Trophoblast cell (in vitro differentiated cells and primary cell): ENCODE measurements at regions not wholly inside any gene's neighbourhood (a gene's known extent, or its start where the extent isn't known, plus 50 kb on each side); places are given as distances from the start of the nearest gene placed in this dataset.

Source experiments
- DNase-seq, 2 donors: peaks; one replicate each; pipeline ENCODE4 v3.0.0-alpha.2; 2016
- H2AFZ ChIP-seq: 2 replicates; pipeline ENCODE4 v1.6.1; 2013; ENCODE audit warnings: low read length, moderate library complexity, mild to moderate bottlenecking; ENCODE audit not compliant: insufficient read depth, poor library complexity
- H2AK5ac ChIP-seq: 2 replicates; pipeline ENCODE4 v1.6.1; 2013; ENCODE audit warnings: mild to moderate bottlenecking, low read length
- H2BK120ac ChIP-seq: 2 replicates; pipeline ENCODE4 v1.6.1; 2013; ENCODE audit warnings: low read length, mild to moderate bottlenecking, moderate library complexity; ENCODE audit not compliant: insufficient read depth, poor library complexity
- H2BK12ac ChIP-seq: 2 replicates; pipeline ENCODE4 v1.6.1; 2013; ENCODE audit warnings: mild to moderate bottlenecking, low read length, moderate library complexity
- H2BK5ac ChIP-seq: 2 replicates; pipeline ENCODE4 v1.6.1; 2013; ENCODE audit warnings: low read length, low read depth, moderate library complexity, mild to moderate bottlenecking; ENCODE audit not compliant: poor library complexity
- H3K14ac ChIP-seq: 2 replicates; pipeline ENCODE4 v1.6.1; 2013; ENCODE audit warnings: mild to moderate bottlenecking, low read length
- H3K18ac ChIP-seq: 2 replicates; pipeline ENCODE4 v1.6.1; 2013; ENCODE audit warnings: mild to moderate bottlenecking, low read length
- H3K23ac ChIP-seq: 2 replicates; pipeline ENCODE4 v1.6.1; 2013; ENCODE audit warnings: low read length
- H3K27ac ChIP-seq: 2 replicates; pipeline ENCODE4 v1.5.1; 2013; ENCODE audit warnings: low read depth, mild to moderate bottlenecking, inconsistent platforms, low read length, moderate library complexity
- H3K27me3 ChIP-seq: 2 replicates; pipeline ENCODE4 v1.6.1; 2013; ENCODE audit warnings: inconsistent platforms, mild to moderate bottlenecking, low read length, moderate library complexity; ENCODE audit not compliant: insufficient read depth
- H3K36me3 ChIP-seq, 2 experiments: 1 replicate in 1 of 2; 2 replicates in 1 of 2; pipeline ENCODE4 v1.6.1; 2013; ENCODE audit warnings: low read length in 2 of 2, mild to moderate bottlenecking in 2 of 2, moderate library complexity in 1 of 2; ENCODE audit not compliant: insufficient read depth in 2 of 2, control insufficient read depth in 1 of 2
- H3K4ac ChIP-seq: 2 replicates; pipeline ENCODE4 v1.6.1; 2013; ENCODE audit warnings: low read depth, mild to moderate bottlenecking, low read length, moderate library complexity
- H3K4me1 ChIP-seq, 2 experiments: 1 replicate in 1 of 2; 2 replicates in 1 of 2; pipeline ENCODE4 v1.6.1; 2013; ENCODE audit warnings: low read length in 2 of 2, mild to moderate bottlenecking in 2 of 2, moderate library complexity in 1 of 2; ENCODE audit not compliant: insufficient read depth in 2 of 2, control insufficient read depth in 1 of 2
- H3K4me2 ChIP-seq: 2 replicates; pipeline ENCODE4 v1.6.1; 2013; ENCODE audit warnings: inconsistent platforms, mild to moderate bottlenecking, low read length, moderate library complexity
- H3K4me3 ChIP-seq: 2 replicates; pipeline ENCODE4 v1.5.1; 2013; ENCODE audit warnings: mild to moderate bottlenecking, low read depth, low read length, inconsistent platforms
- H3K79me1 ChIP-seq: one replicate; pipeline ENCODE4 v1.6.1; 2013; ENCODE audit warnings: low read length
- H3K79me2 ChIP-seq: 2 replicates; pipeline ENCODE4 v1.6.1; 2013; ENCODE audit warnings: low read length, mild to moderate bottlenecking; ENCODE audit not compliant: control insufficient read depth, insufficient read depth, poor library complexity
- H3K9ac ChIP-seq: 2 replicates; pipeline ENCODE4 v1.6.1; 2013; ENCODE audit warnings: mild to moderate bottlenecking, low read length
- H3K9me3 ChIP-seq: 2 replicates; pipeline ENCODE4 v1.6.1; 2013; ENCODE audit warnings: low read depth, mild to moderate bottlenecking, control low read depth, inconsistent platforms, low read length; ENCODE audit not compliant: insufficient read depth
- H4K12ac ChIP-seq: 2 replicates; pipeline ENCODE4 v1.6.1; 2013; ENCODE audit warnings: low read depth, mild to moderate bottlenecking, low read length, moderate library complexity
- H4K8ac ChIP-seq: 2 replicates; pipeline ENCODE4 v1.6.1; 2013; ENCODE audit warnings: low read depth, mild to moderate bottlenecking, low read length, moderate library complexity
- H4K91ac ChIP-seq: one replicate; pipeline ENCODE4 v1.6.1; 2013; ENCODE audit warnings: low read depth, mild to moderate bottlenecking, low read length, moderate library complexity
- WGBS: extraction: QIAGEN DNeasy Blood & Tissue Kit; methylation state at CpG from one replicate; pipeline ENCODE4 v1.1.7; 2013; ENCODE audit warnings: missing lambda C conversion rate; ENCODE audit not compliant: insufficient read length, insufficient coverage; ENCODE audit errors: extremely low coverage; 5-methylcytosine and 5-hydroxymethylcytosine counted together

DNA sequence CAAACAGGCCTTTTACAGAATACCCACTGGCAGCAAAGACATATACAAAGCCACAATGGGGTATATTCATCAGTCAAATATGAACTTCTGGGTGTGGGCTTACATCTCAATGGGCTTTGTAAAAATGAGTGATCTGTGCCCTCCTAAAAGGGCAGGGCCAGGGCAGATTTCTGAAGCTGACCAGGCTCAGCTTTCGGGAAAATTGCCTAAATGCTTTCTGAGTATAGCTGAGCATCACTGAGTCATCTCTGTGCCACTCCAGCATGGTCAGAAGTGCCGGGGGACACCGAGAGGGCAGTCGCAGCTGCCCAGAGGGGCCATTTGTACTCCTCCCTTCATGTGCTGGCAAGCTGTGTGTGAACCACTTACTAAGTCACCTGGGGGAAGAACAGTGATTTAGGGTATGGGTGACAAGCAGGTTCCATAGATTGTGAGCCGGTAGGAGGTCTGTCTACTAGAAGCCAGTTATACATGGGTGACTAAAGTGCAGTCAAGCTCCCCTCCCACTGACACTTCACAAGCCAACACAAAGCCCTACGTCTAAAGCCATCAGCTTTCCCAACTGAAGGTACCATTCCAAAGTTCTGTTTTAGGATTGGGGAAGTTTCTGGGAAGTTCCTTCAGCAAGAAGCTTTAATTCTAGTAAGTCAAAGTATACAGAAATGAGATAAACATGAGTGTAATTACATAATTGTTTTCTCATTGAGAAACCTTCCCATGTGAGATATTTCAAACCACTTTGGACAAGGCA lies 147.6 kb upstream of the TAB2 start:
- DNase-seq = no peak
- Histone ChIP-seq H2AK5ac (no peak overlapping the region), H3K9me3 (no peaks in the 10 kb centered on the region), H3K4me1 (no peaks in the 10 kb centered on the region), H3K79me2 (no peaks in the 10 kb centered on the region), H3K27ac (no peak overlapping the region), H2BK5ac (no peak overlapping the region), H3K4me3 (no peak overlapping the region), H3K18ac (no peak overlapping the region), H2AFZ (no peak overlapping the region), H3K27me3 (no peaks in the 10 kb centered on the region), H3K79me1 (no peaks in the 10 kb centered on the region), H3K14ac (no peak overlapping the region), H2BK120ac (no peak overlapping the region), H3K9ac (no peak overlapping the region), H3K23ac (no peak overlapping the region), H4K8ac (no peak overlapping the region), H3K36me3 (no peaks in the 10 kb centered on the region), H3K4ac (no peak overlapping the region), H2BK12ac (no peak overlapping the region), H4K91ac (no peak overlapping the region), H3K4me2 (no peak overlapping the region), H4K12ac (no peak overlapping the region)
- no CpG with 5 or more reads among the region's 6 CpGs for WGBS

DNA sequence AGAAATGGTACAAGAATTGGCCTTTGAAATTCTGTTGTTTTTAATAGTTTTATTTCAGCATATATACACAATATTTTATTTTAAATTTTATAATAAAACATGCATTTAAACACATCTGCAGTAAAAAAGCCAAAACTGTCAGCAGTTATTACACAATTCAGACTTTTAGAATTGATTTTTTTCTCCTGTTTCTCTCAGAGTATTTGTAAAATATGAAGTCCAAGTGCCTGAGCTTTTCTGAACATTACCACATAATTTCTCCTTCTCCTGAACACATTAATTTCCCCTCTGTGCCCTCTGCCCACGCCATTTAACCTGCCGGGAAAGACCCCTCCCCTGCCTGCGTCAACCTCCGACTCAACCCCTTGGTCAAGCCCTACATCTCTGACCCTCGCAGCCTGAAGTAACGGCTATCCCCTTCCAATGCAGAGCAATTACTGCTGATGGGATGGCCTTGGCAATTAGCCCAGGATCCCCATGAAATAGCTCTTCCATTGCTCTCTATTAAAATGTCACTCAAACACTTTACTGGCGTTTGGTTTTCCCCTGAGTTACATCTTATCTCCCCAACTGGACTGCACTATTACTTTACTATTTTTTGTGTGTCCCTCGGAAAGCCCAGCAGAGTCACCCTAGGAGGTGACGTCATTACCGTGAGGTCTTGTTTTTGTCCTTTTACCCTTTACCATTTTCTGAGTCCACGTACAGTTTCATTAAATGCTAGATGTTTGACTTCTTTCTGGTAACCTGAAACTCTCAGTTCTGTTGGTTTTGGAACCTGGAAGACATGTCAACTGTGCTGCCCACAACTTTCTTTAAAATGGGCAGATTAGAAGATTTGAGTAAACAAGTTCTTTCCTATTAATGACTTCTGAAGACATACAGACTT lies 146.7 kb upstream of the TAB2 start:
- Histone ChIP-seq H3K4me2 (no peak overlapping the region), H2BK120ac (no peak overlapping the region), H4K12ac (no peak overlapping the region), H3K9me3 (no peaks in the 10 kb centered on the region), H3K23ac (no peak overlapping the region), H3K79me2 (no peaks in the 10 kb centered on the region), H2AK5ac (no peak overlapping the region), H3K79me1 (no peaks in the 10 kb centered on the region), H3K36me3 (no peaks in the 10 kb centered on the region), H3K9ac (no peak overlapping the region), H3K27me3 (no peaks in the 10 kb centered on the region), H2BK5ac (no peak overlapping the region), H4K8ac (no peak overlapping the region), H3K4me3 (no peak overlapping the region), H4K91ac (no peak overlapping the region), H3K14ac (no peak overlapping the region), H3K4me1 (no peaks in the 10 kb centered on the region), H3K18ac (no peak overlapping the region), H2AFZ (no peak overlapping the region), H3K4ac (no peak overlapping the region), H3K27ac (no peak overlapping the region), H2BK12ac (no peak overlapping the region)
- DNase-seq = no peak
- WGBS = no CpG with 5 or more reads among the region's 11 CpGs

DNA sequence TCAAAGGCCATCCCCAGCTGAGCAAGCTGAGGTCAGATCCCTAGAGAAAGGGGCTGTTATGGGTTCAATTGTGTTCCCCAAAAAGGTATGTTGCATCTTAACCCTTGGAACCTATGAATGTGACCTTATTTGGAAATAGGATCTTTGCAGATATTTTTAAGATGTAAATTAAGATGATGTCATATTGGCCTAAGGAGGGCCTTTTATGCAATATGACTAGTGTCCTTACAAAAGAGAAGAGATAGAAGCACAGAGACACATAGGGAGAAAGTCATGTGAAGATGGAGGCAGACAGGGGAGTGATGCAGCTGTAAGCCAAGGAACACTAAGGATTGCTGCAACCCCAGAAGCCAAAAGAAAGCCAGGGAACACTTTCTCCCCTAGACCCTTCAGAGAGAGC lies 144.3 kb upstream of the TAB2 start:
- Histone ChIP-seq H3K27ac (no peak overlapping the region), H3K79me2 (no peaks in the 10 kb centered on the region), H4K8ac (no peak overlapping the region), H3K23ac (no peak overlapping the region), H3K9me3 (no peaks in the 10 kb centered on the region), H3K4me1 (no peaks in the 10 kb centered on the region), H2BK5ac (no peak overlapping the region), H3K9ac (no peak overlapping the region), H2AK5ac (no peak overlapping the region), H3K27me3 (no peaks in the 10 kb centered on the region), H3K18ac (no peak overlapping the region), H4K91ac (no peak overlapping the region), H4K12ac (no peak overlapping the region), H3K4ac (no peak overlapping the region), H2AFZ (no peak overlapping the region), H3K36me3 (no peaks in the 10 kb centered on the region), H3K4me2 (no peak overlapping the region), H2BK12ac (no peak overlapping the region), H3K4me3 (no peak overlapping the region), H2BK120ac (no peak overlapping the region), H3K14ac (no peak overlapping the region), H3K79me1 (no peaks in the 10 kb centered on the region)
- DNase-seq = no peak

DNA sequence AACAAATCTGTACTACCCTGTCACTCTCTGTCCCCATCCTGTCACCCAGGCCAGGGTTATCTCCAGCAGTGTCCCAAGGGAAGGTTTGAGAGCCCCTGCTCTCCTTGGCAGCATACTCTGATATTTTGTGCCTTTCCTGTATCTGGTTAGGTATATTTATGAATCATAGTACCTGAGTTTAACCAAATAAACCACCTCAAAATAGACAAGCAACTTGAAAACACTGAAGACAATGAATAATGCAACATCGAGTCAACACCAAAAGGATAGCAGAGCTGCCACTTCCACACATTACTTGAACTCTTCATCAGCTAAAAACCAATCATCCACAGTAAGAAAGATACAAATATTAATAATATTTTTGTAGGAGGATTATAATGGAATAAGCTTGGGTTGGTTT lies 142.6 kb upstream of the TAB2 start:
- H3K4me3 ChIP-seq = no peak overlapping the region
- no peak overlapping the region for H4K12ac ChIP-seq
- no peaks in the 10 kb centered on the region for H3K9me3 ChIP-seq
- no peak overlapping the region for H3K4ac ChIP-seq
- H2BK12ac ChIP-seq = no peak overlapping the region
- no CpG with 5 or more reads among the region's 1 CpG for WGBS
- H3K14ac ChIP-seq = no peak overlapping the region
- H4K8ac ChIP-seq = no peak overlapping the region
- H3K79me2 ChIP-seq = no peaks in the 10 kb centered on the region
- no peaks in the 10 kb centered on the region for H3K27me3 ChIP-seq
- H3K79me1 ChIP-seq = no peaks in the 10 kb centered on the region
- H2AK5ac ChIP-seq = no peak overlapping the region
- H2BK120ac ChIP-seq = no peak overlapping the region
- H2BK5ac ChIP-seq = no peak overlapping the region
- no peak overlapping the region for H4K91ac ChIP-seq
- no peaks in the 10 kb centered on the region for H3K36me3 ChIP-seq
- no peak for DNase-seq
- H3K4me1 ChIP-seq = no peaks in the 10 kb centered on the region
- H3K18ac ChIP-seq = no peak overlapping the region
- H2AFZ ChIP-seq = no peak overlapping the region
- H3K27ac ChIP-seq = no peak overlapping the region
- no peak overlapping the region for H3K23ac ChIP-seq
- H3K9ac ChIP-seq = no peak overlapping the region
- no peak overlapping the region for H3K4me2 ChIP-seq
